Right lobe of liver (tissue), 4 donors: ENCODE measurements at regions not wholly inside any gene's neighbourhood (a gene's known extent, or its start where the extent isn't known, plus 50 kb on each side); places are given as distances from the start of the nearest gene placed in this dataset.

Source experiments
- POLR2A ChIP-seq: fragments of 450-650 bp; IDR thresholded peaks from one replicate; pipeline ENCODE4 v1.6.1; 2017; ENCODE audit warnings: antibody characterized with exemption, mild to moderate bottlenecking
- TF ChIP-seq, protein P1 (sequence below), 4 donors: fragments of 200-600 bp in 3 of 4; fragments of 450-650 bp in 1 of 4; IDR thresholded peaks; one replicate each; pipeline versions ENCODE4 v1.5.1 to v1.8.0; 2016 to 2022; ENCODE audit warnings: antibody characterized with exemption in 4 of 4, mild to moderate bottlenecking in 2 of 4
- donor health status: DM: no; HTN: no; CAD: no.
- donor health status: DM: no; HTN: no; CAD: no.
- donor health status: DM: no; HTN: yes; CAD: no.

DNA sequence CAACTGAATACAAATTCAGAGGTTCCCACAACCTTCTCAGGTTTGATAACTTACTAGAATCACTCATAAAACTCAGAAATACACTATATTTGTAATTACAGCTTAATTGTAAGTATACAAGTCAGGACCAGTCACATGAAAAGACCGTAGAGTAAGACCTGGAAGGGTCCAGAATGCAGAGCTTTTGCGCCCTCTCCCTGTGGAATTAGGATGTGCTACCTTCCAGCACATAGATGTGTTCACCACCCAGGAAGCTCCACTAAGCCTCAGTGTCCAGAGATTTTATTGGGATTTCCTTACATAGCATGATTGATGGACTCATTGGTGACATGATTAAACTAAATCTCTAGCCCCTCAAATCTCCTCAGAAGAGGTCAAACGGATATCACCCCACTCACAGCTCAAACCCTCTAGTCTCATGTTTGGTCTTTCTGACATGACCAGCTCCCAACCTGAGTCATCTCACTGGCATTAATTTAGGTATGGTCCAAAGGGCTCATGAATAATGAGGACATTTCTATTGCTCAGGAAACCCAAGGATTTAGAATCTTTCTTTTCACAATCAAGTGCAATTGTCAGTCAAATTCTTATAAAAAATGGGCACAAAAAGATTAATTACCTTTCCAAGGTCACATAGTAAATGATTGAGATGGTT lies 77.2 kb upstream of the UBASH3B start:
- TF ChIP-seq, protein P1, sequence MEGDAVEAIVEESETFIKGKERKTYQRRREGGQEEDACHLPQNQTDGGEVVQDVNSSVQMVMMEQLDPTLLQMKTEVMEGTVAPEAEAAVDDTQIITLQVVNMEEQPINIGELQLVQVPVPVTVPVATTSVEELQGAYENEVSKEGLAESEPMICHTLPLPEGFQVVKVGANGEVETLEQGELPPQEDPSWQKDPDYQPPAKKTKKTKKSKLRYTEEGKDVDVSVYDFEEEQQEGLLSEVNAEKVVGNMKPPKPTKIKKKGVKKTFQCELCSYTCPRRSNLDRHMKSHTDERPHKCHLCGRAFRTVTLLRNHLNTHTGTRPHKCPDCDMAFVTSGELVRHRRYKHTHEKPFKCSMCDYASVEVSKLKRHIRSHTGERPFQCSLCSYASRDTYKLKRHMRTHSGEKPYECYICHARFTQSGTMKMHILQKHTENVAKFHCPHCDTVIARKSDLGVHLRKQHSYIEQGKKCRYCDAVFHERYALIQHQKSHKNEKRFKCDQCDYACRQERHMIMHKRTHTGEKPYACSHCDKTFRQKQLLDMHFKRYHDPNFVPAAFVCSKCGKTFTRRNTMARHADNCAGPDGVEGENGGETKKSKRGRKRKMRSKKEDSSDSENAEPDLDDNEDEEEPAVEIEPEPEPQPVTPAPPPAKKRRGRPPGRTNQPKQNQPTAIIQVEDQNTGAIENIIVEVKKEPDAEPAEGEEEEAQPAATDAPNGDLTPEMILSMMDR (IDR thresholded peaks at IDR 0.05) = no peak
- TF ChIP-seq POLR2A = no peak
